Epithelial cell of esophagus (primary cell): ENCODE measurements at regions not wholly inside any gene's neighbourhood (a gene's known extent, or its start where the extent isn't known, plus 50 kb on each side); places are given as distances from the start of the nearest gene placed in this dataset.

Source experiments
- DNase-seq: peaks from one replicate; pipeline ENCODE4 v3.0.0; 2010; ENCODE audit warnings: low read depth
- H3K4me3 ChIP-seq: 2 replicates; pipeline ENCODE4 v1.5.1; 2011; ENCODE audit warnings: mild to moderate bottlenecking, low read length, control low read depth
- CTCF ChIP-seq: IDR thresholded peaks from 2 replicates; pipeline ENCODE4 v1.5.1; 2011; ENCODE audit warnings: low read depth, mild to moderate bottlenecking, low read length, control low read depth, inconsistent platforms; ENCODE audit not compliant: insufficient read depth; ENCODE audit errors: missing control alignments

GRCh38 chr17:72407336-72407909 lies 286.6 kb downstream of the SOX9 start:
- no peak overlapping the region for H3K4me3 ChIP-seq
- no peak for TF ChIP-seq CTCF
- DNase-seq = peak; percentile 88

DNA sequence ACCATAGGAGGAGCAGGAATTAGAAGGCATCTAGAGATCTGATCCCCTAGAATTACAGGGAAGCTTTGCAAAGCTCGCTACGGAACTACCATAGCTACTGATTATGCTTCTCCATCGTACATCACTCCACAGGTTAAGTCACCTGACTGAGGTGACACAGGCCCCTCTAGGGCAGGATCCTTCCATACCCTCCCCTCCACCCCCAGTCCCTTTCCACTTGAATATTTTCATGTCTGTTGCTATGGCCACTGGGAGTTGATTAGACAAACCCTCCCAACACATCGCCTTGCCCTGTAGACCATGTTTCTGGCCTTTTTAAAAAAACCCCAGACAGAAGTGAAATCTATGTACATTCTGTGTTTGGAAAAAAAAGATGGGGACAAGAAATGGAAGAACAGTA lies 287.1 kb downstream of the SOX9 start:
- no peak overlapping the region for H3K4me3 ChIP-seq
- DNase-seq = no peak
- TF ChIP-seq CTCF = no peak

DNA sequence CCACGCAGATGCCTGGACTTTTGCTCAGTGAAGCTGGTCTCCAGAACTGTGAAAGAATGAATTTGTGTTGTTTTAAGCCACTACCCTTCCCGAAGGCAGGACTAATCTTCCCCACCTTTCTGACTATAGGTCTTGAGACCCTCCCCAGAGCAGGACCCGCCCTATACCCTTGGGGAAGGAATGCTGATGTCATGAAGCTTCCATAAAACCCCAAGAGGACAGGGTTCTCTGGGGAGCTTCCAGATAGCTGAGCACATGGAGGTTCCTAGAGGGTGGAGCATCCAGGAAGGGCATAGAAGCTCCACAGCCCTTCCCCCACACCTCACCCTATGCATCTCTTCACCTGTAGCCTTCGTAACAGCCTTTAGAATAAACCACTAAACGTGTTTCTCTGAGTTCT lies 287.8 kb downstream of the SOX9 start:
- no peak for DNase-seq
- H3K4me3 ChIP-seq = no peak overlapping the region
- TF ChIP-seq CTCF = no peak

GRCh38 chr17:72409405-72410002 lies 288.7 kb downstream of the SOX9 start:
- no peak for DNase-seq
- TF ChIP-seq CTCF = no peak
- no peak overlapping the region for H3K4me3 ChIP-seq

- no peak for TF ChIP-seq CTCF
- no peak overlapping the region for H3K4me3 ChIP-seq
- peak; percentile 94 for DNase-seq
Observed at GRCh38 chr17:72411124-72411563, 290.3 kb downstream of the SOX9 start.

DNA sequence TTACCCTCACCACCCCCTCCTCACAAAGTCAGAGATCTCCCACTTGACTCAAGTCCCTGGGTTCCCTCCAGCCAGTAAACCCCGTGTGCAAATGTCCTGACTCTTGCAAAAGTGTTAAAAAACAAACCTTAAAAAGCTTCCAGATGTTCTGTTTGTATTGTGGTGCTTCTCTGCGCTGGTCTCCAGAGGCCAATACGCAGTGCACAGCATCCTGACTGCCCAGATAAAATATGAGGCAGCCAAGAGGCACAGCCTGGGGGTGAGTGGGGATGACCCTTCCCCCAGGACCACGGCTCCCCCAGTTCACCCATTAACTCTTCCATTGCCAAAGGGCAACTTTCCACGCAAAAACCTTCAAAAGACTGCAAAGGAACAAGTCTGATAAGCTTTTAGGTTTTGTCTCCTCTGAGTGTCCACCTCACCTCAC lies 291.8 kb downstream of the SOX9 start:
- no peak overlapping the region for H3K4me3 ChIP-seq
- TF ChIP-seq CTCF = no peak
- no peak for DNase-seq
